GM12891 (cell line): ENCODE measurements at regions not wholly inside any gene's neighbourhood (a gene's known extent, or its start where the extent isn't known, plus 50 kb on each side); places are given as distances from the start of the nearest gene placed in this dataset.

ENCODE experiments used
- PAX5 ChIP-seq: IDR thresholded peaks from 2 replicates; pipeline ENCODE4 v1.6.1; 2011; ENCODE audit warnings: low read length, moderate library complexity, mild to moderate bottlenecking; ENCODE audit not compliant: insufficient read depth, severe bottlenecking
- POLR2A ChIP-seq: IDR thresholded peaks from 2 replicates; pipeline ENCODE4 v1.6.1; 2011; ENCODE audit warnings: low read depth, low read length, control low read depth
- POLR2AphosphoS5 ChIP-seq: IDR thresholded peaks from 2 replicates; pipeline ENCODE4 v1.6.1; 2011; ENCODE audit warnings: low read depth, low read length, control low read depth

GRCh38 chr11:80532633-80533232 lies 1091.9 kb upstream of the TENM4 start:
- no peak for TF ChIP-seq POLR2A
- TF ChIP-seq POLR2AphosphoS5: no peak
- TF ChIP-seq PAX5: no peak
